ENCODE measurements at regions not wholly inside any gene's neighbourhood (a gene's known extent, or its start where the extent isn't known, plus 50 kb on each side); places are given as distances from the start of the nearest gene placed in this dataset.

DNA sequence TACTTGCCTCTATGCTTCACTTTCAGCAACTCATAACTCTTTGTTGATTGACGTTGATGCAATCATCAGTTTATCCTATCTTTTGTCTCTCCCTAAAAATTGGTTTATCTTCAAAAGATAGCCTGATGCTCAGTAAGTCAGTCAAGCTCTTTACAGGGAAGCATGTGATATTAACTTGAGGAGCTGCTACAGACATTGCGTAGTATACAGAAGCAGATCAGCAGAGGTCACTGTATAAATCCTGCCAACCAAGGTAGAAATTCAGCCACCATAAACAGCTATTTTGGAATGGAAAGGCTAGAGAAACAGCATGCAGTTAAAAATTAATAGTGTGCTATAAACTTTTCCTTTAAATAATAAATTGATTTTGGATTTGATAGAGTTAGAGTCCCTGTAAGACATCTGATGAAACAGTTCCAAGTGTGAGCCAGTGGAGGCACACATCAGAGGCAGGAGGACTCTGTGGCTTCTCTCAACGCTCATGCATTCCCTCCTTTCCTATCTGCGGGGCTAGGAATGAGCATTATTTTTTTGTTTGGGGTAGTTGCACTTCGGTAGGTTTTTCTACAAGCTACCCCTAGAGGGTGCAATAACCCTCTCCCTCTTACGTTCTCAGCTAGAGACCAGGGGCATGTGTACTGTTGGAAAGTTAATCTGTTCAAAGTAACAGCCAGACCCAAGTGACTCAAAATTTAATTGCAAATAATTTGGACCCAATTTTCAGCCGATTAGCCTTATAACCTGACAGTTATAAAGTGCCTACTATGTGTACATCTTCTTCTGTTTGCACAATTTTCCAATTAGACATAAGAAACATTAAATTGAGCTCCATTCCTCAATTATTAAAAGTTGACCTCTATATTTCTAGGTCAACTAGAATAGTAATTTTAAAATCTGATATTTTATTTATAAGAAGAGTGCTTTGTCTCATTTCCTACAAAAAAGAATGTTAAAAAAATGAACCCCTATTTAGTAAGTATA, 647.7 kb upstream of the SOX9 start:
- TF ChIP-seq, protein P1, sequence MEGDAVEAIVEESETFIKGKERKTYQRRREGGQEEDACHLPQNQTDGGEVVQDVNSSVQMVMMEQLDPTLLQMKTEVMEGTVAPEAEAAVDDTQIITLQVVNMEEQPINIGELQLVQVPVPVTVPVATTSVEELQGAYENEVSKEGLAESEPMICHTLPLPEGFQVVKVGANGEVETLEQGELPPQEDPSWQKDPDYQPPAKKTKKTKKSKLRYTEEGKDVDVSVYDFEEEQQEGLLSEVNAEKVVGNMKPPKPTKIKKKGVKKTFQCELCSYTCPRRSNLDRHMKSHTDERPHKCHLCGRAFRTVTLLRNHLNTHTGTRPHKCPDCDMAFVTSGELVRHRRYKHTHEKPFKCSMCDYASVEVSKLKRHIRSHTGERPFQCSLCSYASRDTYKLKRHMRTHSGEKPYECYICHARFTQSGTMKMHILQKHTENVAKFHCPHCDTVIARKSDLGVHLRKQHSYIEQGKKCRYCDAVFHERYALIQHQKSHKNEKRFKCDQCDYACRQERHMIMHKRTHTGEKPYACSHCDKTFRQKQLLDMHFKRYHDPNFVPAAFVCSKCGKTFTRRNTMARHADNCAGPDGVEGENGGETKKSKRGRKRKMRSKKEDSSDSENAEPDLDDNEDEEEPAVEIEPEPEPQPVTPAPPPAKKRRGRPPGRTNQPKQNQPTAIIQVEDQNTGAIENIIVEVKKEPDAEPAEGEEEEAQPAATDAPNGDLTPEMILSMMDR (IDR thresholded peaks at IDR 0.05; ENCODE audit: poor library complexity) = peak; percentile 70
- TF ChIP-seq EZH2 (IDR thresholded peaks at IDR 0.05; ENCODE audit: borderline replicate concordance) = no peak
- no peak for TF ChIP-seq EZH2phosphoT487 (IDR thresholded peaks at IDR 0.05; ENCODE audit: low read depth, severe bottlenecking, unreplicated experiment)

All from hepatocyte (in vitro differentiated cells).